ENCODE measurements at regions not wholly inside any gene's neighbourhood (a gene's known extent, or its start where the extent isn't known, plus 50 kb on each side); places are given as distances from the start of the nearest gene placed in this dataset.
"Not testable (repeated sequence)": the region's sequence is repeated elsewhere in the genome, so short reads cannot be mapped to it uniquely, and the experiment has no call there.

- not testable (repeated sequence) for H3K36me3 ChIP-seq; H3K4me3 ChIP-seq; H3K9me3 ChIP-seq; H3K27ac ChIP-seq; H3K27me3 ChIP-seq; DNase-seq (ENCODE audit: low spot score in 2 of 2); H3K4me1 ChIP-seq
- WGBS: no CpG with 5 or more reads among the region's 85 CpGs
- peak in 1 of 2 donors; percentile 9 for TF ChIP-seq CTCF (IDR thresholded peaks at IDR 0.05)
These were observed 159.4 kb upstream of the FRG2B start for GRCh38 chr10:133785846-133786602.

- H3K4me1 ChIP-seq; H3K27ac ChIP-seq; H3K4me3 ChIP-seq; DNase-seq (ENCODE audit: low spot score in 2 of 2); H3K9me3 ChIP-seq; H3K27me3 ChIP-seq; H3K36me3 ChIP-seq: not testable (repeated sequence)
- 50% methylated on average over 2 of the region's 5 CpGs for WGBS
These were observed 158.6 kb upstream of the FRG2B start for GRCh38 chr10:133785178-133785577.

- H3K9me3 ChIP-seq: not testable (repeated sequence)
These were observed 138.7 kb upstream of the FRG2B start for GRCh38 chr10:133765308-133765707.

GRCh38 chr10:133764823-133765209 lies 138.2 kb upstream of the FRG2B start:
- not testable (repeated sequence) for H3K27ac ChIP-seq; H3K9me3 ChIP-seq; H3K27me3 ChIP-seq; H3K4me1 ChIP-seq; H3K4me3 ChIP-seq; DNase-seq (ENCODE audit: low spot score in 2 of 2); H3K36me3 ChIP-seq
- no CpG with 5 or more reads among the region's 2 CpGs for WGBS

More at GRCh38 chr10:133765308-133765707, 138.7 kb upstream of the FRG2B start:
- H3K4me1 ChIP-seq; H3K4me3 ChIP-seq; H3K27me3 ChIP-seq; H3K36me3 ChIP-seq; H3K27ac ChIP-seq; DNase-seq (ENCODE audit: low spot score in 2 of 2): not testable (repeated sequence)
- WGBS: no CpG with 5 or more reads among the region's 1 CpG

- H3K27me3 ChIP-seq; H3K4me3 ChIP-seq; H3K9me3 ChIP-seq; H3K27ac ChIP-seq; H3K36me3 ChIP-seq; H3K4me1 ChIP-seq; DNase-seq (ENCODE audit: low spot score in 2 of 2): not testable (repeated sequence)
- WGBS: 82% methylated on average over 3 of the region's 6 CpGs
These were observed 137.6 kb upstream of the FRG2B start for GRCh38 chr10:133763875-133764822.

- not testable (repeated sequence) for H3K36me3 ChIP-seq, H3K4me3 ChIP-seq
- no CpG with 5 or more reads among the region's 3 CpGs for WGBS
These were observed 136.6 kb upstream of the FRG2B start for GRCh38 chr10:133763190-133763589.

GRCh38 chr10:133753545-133753944 lies 127.0 kb upstream of the FRG2B start:
- DNase-seq (ENCODE audit: low spot score in 2 of 2); H3K27ac ChIP-seq; H3K36me3 ChIP-seq; H3K4me1 ChIP-seq; H3K4me3 ChIP-seq; H3K27me3 ChIP-seq; H3K9me3 ChIP-seq: not testable (repeated sequence)
- WGBS: no CpG with 5 or more reads among the region's 39 CpGs

More at GRCh38 chr10:133763190-133763589, 136.6 kb upstream of the FRG2B start:
- not testable (repeated sequence) for H3K9me3 ChIP-seq; DNase-seq (ENCODE audit: low spot score in 2 of 2); H3K27me3 ChIP-seq; H3K4me1 ChIP-seq; H3K27ac ChIP-seq
